Breast epithelium (tissue), 3 donors: ENCODE measurements at regions not wholly inside any gene's neighbourhood (a gene's known extent, or its start where the extent isn't known, plus 50 kb on each side); places are given as distances from the start of the nearest gene placed in this dataset.

ENCODE experiments used
- CTCF ChIP-seq, 3 donors: fragments of 450-650 bp; IDR thresholded peaks; one replicate each; pipeline ENCODE4 v1.5.1; 2016 to 2017; ENCODE audit warnings: antibody characterized with exemption in 3 of 3, mild to moderate bottlenecking in 3 of 3, moderate library complexity in 3 of 3
- POLR2A ChIP-seq: fragments of 450-650 bp; IDR thresholded peaks from one replicate; pipeline ENCODE4 v1.6.1; 2016; ENCODE audit warnings: antibody characterized with exemption, mild to moderate bottlenecking, moderate library complexity
- POLR2AphosphoS5 ChIP-seq, 3 donors: sonication (generic); formaldehyde crosslinking; IDR thresholded peaks; one replicate each; pipeline ENCODE4 v1.6.1; 2017; ENCODE audit warnings: antibody characterized with exemption in 3 of 3

GRCh38 chr1:193846876-193847604 lies 660.6 kb upstream of the B3GALT2 start:
- no peak for TF ChIP-seq POLR2A
- TF ChIP-seq CTCF (IDR thresholded peaks at IDR 0.05) = no peak
- TF ChIP-seq POLR2AphosphoS5 (IDR thresholded peaks at IDR 0.05) = no peak
